ENCODE measurements at regions not wholly inside any gene's neighbourhood (a gene's known extent, or its start where the extent isn't known, plus 50 kb on each side); places are given as distances from the start of the nearest gene placed in this dataset.

DNA sequence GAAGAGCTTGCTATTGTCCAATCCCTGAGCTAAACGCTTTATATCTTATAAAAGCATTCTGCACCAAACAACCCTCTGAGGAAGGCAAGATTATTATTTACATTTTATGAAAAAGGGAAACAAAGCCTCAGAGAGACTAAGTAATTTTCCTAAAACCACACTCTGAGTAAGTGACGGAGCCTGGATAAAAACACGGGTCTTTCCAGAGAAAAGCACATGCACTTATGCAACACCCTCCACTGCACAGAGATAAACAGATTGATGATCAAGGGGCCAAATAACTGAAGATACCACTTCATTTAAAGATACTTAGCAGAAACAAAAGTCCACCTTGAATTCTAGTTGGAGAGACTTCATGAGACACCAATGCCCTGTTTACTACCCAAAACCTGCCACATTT lies 214.7 kb upstream of the PDE10A start:
- no peak for TF ChIP-seq POLR2A (IDR thresholded peaks at IDR 0.05)
- TF ChIP-seq, protein P1, sequence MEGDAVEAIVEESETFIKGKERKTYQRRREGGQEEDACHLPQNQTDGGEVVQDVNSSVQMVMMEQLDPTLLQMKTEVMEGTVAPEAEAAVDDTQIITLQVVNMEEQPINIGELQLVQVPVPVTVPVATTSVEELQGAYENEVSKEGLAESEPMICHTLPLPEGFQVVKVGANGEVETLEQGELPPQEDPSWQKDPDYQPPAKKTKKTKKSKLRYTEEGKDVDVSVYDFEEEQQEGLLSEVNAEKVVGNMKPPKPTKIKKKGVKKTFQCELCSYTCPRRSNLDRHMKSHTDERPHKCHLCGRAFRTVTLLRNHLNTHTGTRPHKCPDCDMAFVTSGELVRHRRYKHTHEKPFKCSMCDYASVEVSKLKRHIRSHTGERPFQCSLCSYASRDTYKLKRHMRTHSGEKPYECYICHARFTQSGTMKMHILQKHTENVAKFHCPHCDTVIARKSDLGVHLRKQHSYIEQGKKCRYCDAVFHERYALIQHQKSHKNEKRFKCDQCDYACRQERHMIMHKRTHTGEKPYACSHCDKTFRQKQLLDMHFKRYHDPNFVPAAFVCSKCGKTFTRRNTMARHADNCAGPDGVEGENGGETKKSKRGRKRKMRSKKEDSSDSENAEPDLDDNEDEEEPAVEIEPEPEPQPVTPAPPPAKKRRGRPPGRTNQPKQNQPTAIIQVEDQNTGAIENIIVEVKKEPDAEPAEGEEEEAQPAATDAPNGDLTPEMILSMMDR (IDR thresholded peaks at IDR 0.05), result no peak
